ENCODE measurements at regions not wholly inside any gene's neighbourhood (a gene's known extent, or its start where the extent isn't known, plus 50 kb on each side); places are given as distances from the start of the nearest gene placed in this dataset.

DNA sequence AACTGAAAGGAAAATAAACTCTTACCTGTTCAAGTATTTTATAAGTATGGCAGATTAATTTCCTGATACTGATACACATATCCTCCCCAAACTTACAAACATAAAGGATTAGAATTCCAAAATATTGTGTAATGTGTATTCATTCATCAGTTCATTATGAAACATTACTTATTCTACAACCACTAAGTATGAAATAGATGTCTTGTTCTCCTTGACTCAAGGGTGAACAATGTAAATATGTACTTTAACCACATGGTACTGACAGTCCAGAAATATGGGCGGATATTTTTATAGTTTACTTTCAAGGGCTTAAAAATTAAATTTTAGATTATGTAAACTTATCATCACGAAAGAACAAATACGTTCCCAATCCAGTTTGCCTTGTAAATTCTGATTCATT lies 334.0 kb downstream of the LIG4 start:
- Histone ChIP-seq H3K36me3 (ENCODE audit: control insufficient read depth, insufficient read depth, low read length) (no peaks in the 10 kb centered on the region), H3K27me3 (ENCODE audit: control insufficient read depth, insufficient read depth, low read length) (no peaks in the 10 kb centered on the region), H3K4me1 (ENCODE audit: control insufficient read depth, insufficient read depth, low read length) (no peaks in the 10 kb centered on the region), H3K27ac (ENCODE audit: low read length) (no peak overlapping the region), H3K9me3 (ENCODE audit: control insufficient read depth, insufficient read depth, low read length) (no peaks in the 10 kb centered on the region), H3K4me3 (ENCODE audit: low read length) (no peak overlapping the region)
- ATAC-seq (no peak), DNase-seq (no peak)
- TF ChIP-seq, protein P1, sequence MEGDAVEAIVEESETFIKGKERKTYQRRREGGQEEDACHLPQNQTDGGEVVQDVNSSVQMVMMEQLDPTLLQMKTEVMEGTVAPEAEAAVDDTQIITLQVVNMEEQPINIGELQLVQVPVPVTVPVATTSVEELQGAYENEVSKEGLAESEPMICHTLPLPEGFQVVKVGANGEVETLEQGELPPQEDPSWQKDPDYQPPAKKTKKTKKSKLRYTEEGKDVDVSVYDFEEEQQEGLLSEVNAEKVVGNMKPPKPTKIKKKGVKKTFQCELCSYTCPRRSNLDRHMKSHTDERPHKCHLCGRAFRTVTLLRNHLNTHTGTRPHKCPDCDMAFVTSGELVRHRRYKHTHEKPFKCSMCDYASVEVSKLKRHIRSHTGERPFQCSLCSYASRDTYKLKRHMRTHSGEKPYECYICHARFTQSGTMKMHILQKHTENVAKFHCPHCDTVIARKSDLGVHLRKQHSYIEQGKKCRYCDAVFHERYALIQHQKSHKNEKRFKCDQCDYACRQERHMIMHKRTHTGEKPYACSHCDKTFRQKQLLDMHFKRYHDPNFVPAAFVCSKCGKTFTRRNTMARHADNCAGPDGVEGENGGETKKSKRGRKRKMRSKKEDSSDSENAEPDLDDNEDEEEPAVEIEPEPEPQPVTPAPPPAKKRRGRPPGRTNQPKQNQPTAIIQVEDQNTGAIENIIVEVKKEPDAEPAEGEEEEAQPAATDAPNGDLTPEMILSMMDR (IDR thresholded peaks at IDR 0.05) = no peak
- Mint-ChIP-seq H3K36me3 (no peaks in the 10 kb centered on the region), H3K27me3 (ENCODE audit: low read depth in 2 of 2) (no peaks in the 10 kb centered on the region), H3K4me3 (no peak overlapping the region), H3K27ac (no peak overlapping the region), H3K4me1 (no peaks in the 10 kb centered on the region), H3K9me3 (peaks cover 7 to 23% of the 10 kb centered on the region in 2 donors)
- 85% methylated on average over 2 of the region's 3 CpGs for WGBS (ENCODE audit: insufficient coverage)
- intact Hi-C loops (cut with micrococcal nuclease) = no loop called here

DNA sequence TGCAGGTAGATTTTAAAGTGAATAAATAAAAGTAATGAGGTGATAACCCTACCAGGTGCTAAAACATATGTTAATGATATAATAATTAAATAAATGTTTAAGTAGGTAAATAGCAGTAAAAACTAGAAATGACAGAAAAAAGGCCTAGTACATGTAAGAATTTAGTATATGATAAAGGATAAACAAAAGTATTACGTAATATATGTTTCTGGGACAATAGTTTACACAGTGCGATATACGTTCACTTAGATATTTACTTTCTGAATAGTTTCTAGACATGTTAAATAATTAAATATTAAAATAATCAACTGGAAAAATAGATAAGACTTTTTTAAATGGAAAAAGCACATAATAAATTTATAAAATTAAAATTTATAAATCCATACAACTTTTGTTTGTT lies 340.9 kb downstream of the LIG4 start:
- WGBS (ENCODE audit: insufficient coverage) = no CpG with 5 or more reads among the region's 3 CpGs
- Mint-ChIP-seq H3K4me1 (no peaks in the 10 kb centered on the region), H3K9me3 (peaks cover 12% of the 10 kb centered on the region in 2 donors), H3K27me3 (ENCODE audit: low read depth in 2 of 2) (peaks cover 4 to 7% of the 10 kb centered on the region in 2 donors), H3K4me3 (no peak overlapping the region), H3K36me3 (no peaks in the 10 kb centered on the region), H3K27ac (no peak overlapping the region)
- intact Hi-C loops (cut with micrococcal nuclease) = no loop called here
- Histone ChIP-seq H3K27ac (ENCODE audit: low read length) (no peak overlapping the region), H3K9me3 (ENCODE audit: control insufficient read depth, insufficient read depth, low read length) (peaks cover 5% of the 10 kb centered on the region), H3K36me3 (ENCODE audit: control insufficient read depth, insufficient read depth, low read length) (no peaks in the 10 kb centered on the region), H3K4me1 (ENCODE audit: control insufficient read depth, insufficient read depth, low read length) (no peaks in the 10 kb centered on the region), H3K4me3 (ENCODE audit: low read length) (no peak overlapping the region), H3K27me3 (ENCODE audit: control insufficient read depth, insufficient read depth, low read length) (no peaks in the 10 kb centered on the region)
- TF ChIP-seq, protein P1 (IDR thresholded peaks at IDR 0.05) = no peak
- no peak for ATAC-seq
- DNase-seq = no peak

DNA sequence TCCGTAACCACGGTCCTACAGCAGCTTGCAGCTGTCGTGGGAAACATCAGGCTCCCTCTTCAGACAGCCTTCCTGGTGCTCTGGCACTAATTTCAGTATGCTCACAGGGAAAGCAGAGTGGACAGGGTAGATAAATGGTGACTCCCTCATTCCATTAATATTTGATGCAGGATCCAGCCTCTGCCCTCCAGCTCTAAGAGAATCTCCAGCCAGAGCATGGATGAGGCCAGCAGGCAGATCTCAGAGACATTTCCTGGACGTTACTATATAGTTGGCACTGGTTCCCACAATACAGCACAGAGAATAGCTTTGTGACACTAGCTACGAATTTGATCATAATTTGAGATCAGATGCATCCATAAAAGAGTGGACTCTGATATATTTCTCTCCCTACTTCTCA lies 341.4 kb downstream of the LIG4 start:
- H3K36me3 ChIP-seq (ENCODE audit: control insufficient read depth, insufficient read depth, low read length) = no peaks in the 10 kb centered on the region
- no peak overlapping the region for H3K27ac ChIP-seq (ENCODE audit: low read length)
- no peaks in the 10 kb centered on the region for H3K36me3 Mint-ChIP-seq
- H3K27ac Mint-ChIP-seq = no peak overlapping the region
- intact Hi-C loops (cut with micrococcal nuclease) = no loop called here
- peaks cover 5% of the 10 kb centered on the region for H3K9me3 ChIP-seq (ENCODE audit: control insufficient read depth, insufficient read depth, low read length)
- DNase-seq = no peak
- no peak for ATAC-seq
- no peaks in the 10 kb centered on the region for H3K27me3 ChIP-seq (ENCODE audit: control insufficient read depth, insufficient read depth, low read length)
- no peak overlapping the region for H3K4me3 Mint-ChIP-seq
- 68% methylated on average over 5 of the region's 5 CpGs for WGBS (ENCODE audit: insufficient coverage)
- H3K4me1 ChIP-seq (ENCODE audit: control insufficient read depth, insufficient read depth, low read length) = no peaks in the 10 kb centered on the region
- TF ChIP-seq, protein P1 (IDR thresholded peaks at IDR 0.05) = no peak
- peaks cover 4 to 7% of the 10 kb centered on the region in 2 donors for H3K27me3 Mint-ChIP-seq (ENCODE audit: low read depth in 2 of 2)
- H3K4me1 Mint-ChIP-seq = no peaks in the 10 kb centered on the region
- H3K4me3 ChIP-seq (ENCODE audit: low read length) = no peak overlapping the region
- peaks cover 12% of the 10 kb centered on the region in 2 donors for H3K9me3 Mint-ChIP-seq

DNA sequence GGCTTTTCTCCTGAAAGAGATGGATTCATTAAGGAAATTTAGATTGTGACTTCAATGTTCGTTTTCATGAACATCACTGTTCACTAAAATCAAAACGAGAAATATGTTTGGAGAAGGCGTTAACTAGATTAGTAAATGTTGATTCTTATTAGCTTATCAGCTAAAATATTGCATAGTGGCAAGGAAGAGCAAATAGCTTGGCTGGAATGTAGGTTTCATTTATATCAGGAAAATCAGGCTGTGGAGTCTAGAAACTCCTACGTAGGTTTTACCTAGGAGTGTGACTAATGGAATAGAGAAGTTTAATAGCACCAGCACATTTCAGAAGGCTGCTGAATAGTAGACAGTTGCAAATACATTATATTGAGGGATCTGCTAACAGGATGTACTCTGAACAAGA lies 344.9 kb downstream of the LIG4 start:
- no peak overlapping the region for H3K27ac ChIP-seq (ENCODE audit: low read length)
- Mint-ChIP-seq H3K27me3 (ENCODE audit: low read depth in 2 of 2) (peaks cover 10% of the 10 kb centered on the region in 2 donors), H3K36me3 (no peaks in the 10 kb centered on the region), H3K4me3 (no peak overlapping the region), H3K4me1 (no peaks in the 10 kb centered on the region), H3K9me3 (peaks cover under 1 to 9% of the 10 kb centered on the region in 2 donors), H3K27ac (no peak overlapping the region)
- intact Hi-C loops (cut with micrococcal nuclease) = no loop called here
- H3K27me3 ChIP-seq (ENCODE audit: control insufficient read depth, insufficient read depth, low read length) = peaks cover 15% of the 10 kb centered on the region
- H3K4me1 ChIP-seq (ENCODE audit: control insufficient read depth, insufficient read depth, low read length) = no peaks in the 10 kb centered on the region
- WGBS (ENCODE audit: insufficient coverage) = 70% methylated on average over 4 of the region's 4 CpGs
- no peaks in the 10 kb centered on the region for H3K36me3 ChIP-seq (ENCODE audit: control insufficient read depth, insufficient read depth, low read length)
- peaks cover under 1% of the 10 kb centered on the region for H3K9me3 ChIP-seq (ENCODE audit: control insufficient read depth, insufficient read depth, low read length)
- no peak for DNase-seq
- TF ChIP-seq, protein P1 (IDR thresholded peaks at IDR 0.05) = no peak
- ATAC-seq = no peak
- no peak overlapping the region for H3K4me3 ChIP-seq (ENCODE audit: low read length)

Data from natural killer cell (primary cell).